NCI-H1417 (cell line): ENCODE measurements at regions not wholly inside any gene's neighbourhood (a gene's known extent, or its start where the extent isn't known, plus 50 kb on each side); places are given as distances from the start of the nearest gene placed in this dataset.

Source experiments
- DNase-seq, 3 experiments: peaks; one replicate each; lab custom pipeline; 2025; lab: John Stamatoyannopoulos, UW

GRCh38 chr1:218763538-218763937, 410.1 kb upstream of the LYPLAL1 start:
- no peak for DNase-seq

GRCh38 chr1:218765753-218766152, 407.9 kb upstream of the LYPLAL1 start:
- DNase-seq: no peak

DNA sequence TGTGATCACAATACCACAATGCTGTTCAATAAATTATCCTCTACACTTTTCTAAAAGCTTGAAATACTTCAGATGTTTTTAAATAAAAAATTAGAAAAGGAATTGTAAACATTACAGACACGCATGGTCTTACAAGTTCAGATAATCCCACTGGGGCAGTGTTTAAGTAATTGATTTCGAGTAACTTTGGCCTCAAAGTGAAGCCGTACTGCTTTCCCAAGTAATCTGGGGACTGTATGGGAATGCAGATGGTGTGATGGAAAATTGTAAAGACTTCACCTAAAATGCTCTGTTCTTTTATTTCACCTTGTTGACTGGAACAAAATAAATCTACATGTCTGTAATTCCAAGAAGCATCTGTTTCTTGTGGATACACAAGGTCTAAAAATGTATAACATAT, 401.7 kb upstream of the LYPLAL1 start:
- DNase-seq: no peak

DNA sequence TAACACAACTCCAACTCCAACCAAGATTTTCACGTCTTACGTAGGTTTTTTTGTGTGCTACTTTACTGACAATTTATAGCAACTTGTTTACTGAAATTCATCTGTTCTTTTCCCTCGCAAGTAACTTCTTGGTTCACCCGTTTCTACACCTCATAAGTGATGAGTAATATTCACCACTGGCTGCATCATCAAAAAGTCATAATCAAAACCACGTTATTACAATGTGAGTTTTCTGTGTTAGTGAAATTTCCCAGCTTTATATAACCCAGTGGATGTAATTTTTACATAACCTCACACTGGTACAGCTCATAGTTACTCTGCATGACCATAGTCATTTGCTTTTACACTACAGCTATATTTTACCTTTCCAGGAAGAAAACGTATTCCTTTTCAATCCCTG, 401.1 kb upstream of the LYPLAL1 start:
- DNase-seq: no peak

DNA sequence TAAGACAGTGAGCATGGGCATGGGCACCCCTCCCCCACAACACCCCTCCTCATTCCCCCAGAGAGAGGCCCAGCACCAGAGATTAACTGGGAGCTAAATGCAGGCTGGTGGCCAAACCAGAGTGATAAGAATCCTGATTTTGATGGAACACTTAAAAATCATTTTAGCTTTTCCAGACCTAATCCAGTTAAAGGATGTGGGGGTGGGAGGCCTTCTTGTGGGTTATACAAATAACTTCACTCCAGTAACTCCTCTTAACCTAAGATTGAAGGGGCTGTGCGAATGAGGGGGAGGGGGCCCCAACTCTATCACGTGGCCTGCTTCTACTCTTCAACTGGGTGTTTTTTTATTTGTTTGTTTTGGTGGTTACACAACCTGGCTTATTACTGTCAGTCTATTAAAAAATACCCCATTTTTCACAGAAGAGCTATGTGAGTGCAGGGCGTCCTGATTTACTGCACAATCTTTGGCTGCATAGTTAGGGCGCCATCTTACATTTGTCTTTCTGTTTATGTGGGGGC, 398.1 kb upstream of the LYPLAL1 start:
- no peak for DNase-seq

DNA sequence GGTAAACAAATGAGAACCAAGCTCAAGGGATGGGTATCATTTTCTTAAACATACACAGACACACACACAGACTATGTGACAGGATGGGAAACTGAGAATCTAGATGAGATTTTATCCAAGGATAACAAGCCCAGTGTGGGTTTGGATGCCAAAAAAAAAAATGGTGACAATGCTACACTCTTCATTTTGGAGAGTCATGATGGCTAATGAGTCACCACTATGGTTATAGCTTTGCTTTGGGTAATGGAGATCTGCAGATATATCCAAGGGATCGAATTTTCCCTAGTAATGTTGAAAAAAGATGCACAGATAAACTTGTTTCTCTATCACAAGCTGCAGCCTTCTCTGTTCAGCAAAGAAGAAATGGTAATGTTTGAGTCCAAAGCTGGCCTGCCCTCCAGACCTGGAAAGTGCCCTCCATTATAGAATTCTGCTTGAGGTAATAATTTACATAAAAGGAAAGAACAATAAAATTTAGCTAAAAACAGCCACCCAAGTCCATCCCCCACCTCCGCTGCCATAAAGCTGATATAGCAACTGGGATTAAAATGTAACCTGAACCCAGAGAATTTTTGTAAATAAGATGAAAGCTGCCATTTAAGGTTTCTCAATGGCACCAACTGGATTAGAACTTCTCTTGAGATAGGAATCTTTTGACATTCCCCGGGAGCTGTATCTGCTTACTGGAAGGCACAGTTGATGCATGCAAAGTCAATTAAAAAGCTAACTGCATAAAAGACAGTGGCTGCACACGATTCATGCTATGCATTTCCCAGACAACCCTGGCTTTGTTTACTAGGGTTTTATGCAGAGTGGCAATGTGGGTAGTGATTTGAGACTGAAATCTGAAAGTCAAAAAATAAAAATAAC, 395.2 kb upstream of the LYPLAL1 start:
- no peak for DNase-seq

- no peak for DNase-seq
Observed at GRCh38 chr1:218779341-218780100, 394.2 kb upstream of the LYPLAL1 start.

DNA sequence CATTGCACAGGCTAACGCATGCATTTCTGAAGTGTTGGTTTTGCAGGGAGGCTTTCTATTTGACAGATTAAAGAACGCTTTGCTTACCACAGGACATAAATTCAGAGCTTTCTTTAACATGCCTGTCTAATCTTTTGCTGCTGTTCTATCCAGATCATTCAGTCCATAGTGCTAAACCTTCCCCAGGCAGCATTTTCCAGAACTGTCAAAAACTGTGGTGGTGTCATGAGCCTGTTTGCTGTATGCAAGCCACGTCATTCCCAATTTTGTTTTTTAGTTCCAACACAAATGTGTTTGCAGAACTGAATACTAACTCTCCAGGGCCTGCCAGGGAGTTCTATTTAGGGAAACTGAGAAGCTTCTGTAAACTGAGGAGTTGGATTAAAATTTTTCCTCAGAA, 390.5 kb upstream of the LYPLAL1 start:
- no peak for DNase-seq

DNA sequence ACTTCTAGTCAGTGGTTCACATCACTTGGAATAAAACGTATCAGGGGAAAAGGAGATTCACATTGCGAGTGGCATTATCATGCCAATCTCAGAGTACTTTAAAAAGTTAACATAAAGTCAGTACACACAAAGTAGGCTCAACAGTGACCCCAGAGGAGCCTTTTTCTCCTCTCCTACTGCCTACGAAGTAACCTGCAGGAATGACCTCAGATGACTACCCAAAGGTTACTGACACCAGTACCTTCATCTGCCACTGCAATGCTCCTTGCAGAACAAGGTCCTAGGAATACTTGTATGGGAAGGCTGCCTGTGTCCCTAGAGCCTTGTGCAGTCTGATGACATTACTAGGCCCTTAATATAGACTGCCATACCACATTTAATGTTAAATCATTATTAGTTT, 389.8 kb upstream of the LYPLAL1 start:
- no peak for DNase-seq

DNA sequence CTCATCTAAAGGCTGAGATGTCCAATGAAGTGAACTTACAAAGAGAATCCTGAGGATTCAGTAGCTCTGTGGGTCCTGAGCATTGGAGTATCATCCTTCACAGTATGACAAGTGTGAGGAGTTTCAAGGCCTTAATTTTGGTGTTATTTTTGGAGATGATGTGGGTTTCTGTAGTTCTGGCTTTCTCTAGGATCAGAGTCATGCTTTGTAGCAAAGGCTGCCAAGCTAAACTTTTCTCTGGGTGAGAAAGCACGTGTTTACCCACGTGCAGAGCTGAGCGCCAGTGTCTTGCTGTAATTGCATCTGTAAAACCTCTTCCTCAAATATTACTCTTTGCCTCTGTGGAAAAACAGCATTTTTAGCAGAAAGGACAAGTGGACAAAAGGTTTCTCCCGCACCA, 387.8 kb upstream of the LYPLAL1 start:
- DNase-seq: no peak

DNA sequence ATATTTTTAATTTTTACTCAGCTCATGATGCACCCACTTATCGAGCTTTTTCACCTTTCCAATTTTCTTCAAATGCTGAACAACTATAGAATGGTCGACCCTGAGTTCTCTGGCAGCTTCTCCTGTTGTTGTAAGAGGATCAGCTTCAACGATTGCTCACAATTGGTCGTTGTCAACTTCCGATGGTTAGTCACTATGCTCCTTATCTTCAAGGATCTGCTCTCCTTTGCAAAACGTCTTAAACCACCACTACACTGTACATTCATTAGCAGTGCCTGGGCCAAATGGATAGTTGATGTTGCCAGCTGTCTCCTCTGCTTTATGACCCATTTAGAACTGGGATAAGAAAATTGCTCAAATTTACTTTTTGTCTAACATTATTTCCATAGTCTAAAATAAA, 385.9 kb upstream of the LYPLAL1 start:
- DNase-seq: no peak

GRCh38 chr1:218796773-218797172, 376.9 kb upstream of the LYPLAL1 start:
- DNase-seq: no peak

DNA sequence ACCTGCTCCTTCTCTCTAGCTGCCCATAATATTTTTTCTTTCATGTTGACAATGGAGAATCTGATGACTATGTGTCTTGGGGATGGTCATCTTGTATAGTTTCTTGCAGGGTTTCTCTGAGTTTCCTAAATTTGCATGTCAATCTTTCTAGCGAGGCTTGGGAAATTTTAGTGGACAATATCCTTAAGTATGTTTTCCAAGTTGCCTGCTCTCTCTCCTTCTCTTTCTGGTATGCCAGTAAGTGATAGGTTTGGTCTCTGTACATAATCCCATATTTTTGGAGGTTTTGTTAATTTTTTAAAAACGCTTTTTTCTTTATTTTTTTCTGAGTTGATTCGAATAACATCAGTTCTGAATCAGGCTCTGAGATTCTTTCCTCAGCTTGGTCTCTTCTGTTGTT, 370.9 kb upstream of the LYPLAL1 start:
- DNase-seq: no peak

DNA sequence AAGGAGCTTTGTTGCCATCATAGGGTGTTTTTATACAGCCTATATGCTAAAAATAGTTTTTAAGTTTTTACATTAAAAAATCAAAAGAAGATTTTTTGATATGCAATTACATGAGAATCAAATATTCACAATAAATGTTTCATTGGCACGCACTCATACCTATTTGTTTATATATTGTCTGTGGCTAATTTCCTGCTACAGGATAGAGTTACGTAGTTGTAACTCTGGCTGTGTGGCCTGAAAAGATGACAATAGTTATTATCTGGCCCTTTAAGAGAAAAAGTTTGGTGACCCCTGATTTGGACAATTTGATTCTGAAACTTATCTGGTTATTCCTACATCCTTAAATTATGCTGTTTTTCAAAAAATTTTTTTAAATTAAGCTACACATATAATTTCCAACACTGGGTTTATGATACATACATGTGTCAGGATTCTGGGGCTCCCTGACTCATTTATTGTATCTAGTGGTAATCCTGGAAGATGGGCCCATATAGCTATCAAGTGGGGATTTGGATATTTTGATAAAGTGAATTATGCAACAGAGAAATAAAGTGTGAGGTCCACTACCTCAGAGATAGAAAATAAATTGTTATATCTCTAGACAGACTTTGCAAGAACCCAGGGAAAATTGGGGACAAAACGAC, 370.2 kb upstream of the LYPLAL1 start:
- no peak for DNase-seq

GRCh38 chr1:218804014-218804785, 369.5 kb upstream of the LYPLAL1 start:
- DNase-seq: no peak

- DNase-seq: no peak
Observed at GRCh38 chr1:218809061-218809460, 364.6 kb upstream of the LYPLAL1 start.

- no peak for DNase-seq
Observed at GRCh38 chr1:218809625-218810024, 364.1 kb upstream of the LYPLAL1 start.

GRCh38 chr1:218810306-218810705, 363.4 kb upstream of the LYPLAL1 start:
- DNase-seq: no peak

GRCh38 chr1:218811497-218811896, 362.2 kb upstream of the LYPLAL1 start:
- DNase-seq: no peak

GRCh38 chr1:218812360-218812759, 361.3 kb upstream of the LYPLAL1 start:
- DNase-seq: no peak

GRCh38 chr1:218813237-218813636, 360.4 kb upstream of the LYPLAL1 start:
- DNase-seq: peak in 1 of 3 experiments; percentile 59

DNA sequence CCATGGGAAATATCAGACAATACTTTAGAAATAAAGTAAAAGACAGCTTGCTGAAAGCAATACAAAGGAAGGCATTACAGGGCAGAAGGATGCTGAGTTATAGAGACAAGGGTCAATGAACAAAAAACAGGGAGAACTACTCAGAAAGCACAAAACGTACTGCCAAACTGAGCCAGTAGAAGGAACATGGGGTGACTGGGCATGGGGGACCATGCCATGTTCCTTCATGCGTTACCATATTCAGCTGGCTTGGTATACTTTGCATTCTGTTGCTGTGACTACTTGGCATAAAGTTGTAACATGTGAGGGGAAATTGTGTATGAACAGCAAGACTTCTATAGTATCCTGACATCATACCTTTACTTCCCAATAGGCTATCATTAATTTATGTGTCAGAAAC, 358.6 kb upstream of the LYPLAL1 start:
- no peak for DNase-seq
